Astrocyte (in vitro differentiated cells and primary cell): ENCODE measurements at regions not wholly inside any gene's neighbourhood (a gene's known extent, or its start where the extent isn't known, plus 50 kb on each side); places are given as distances from the start of the nearest gene placed in this dataset.

ENCODE experiments used
- DNase-seq: peaks from one replicate; pipeline ENCODE4 v3.0.0-alpha.2; 2010; ENCODE audit warnings: low read depth
- FAIRE-seq: peaks from 2 replicates; lab custom pipeline; 2011; peaks lifted over from hg19 to GRCh38; lab: Jason Lieb, UNC
- H2AFZ ChIP-seq: 2 replicates; pipeline ENCODE4 v1.6.0; 2012; ENCODE audit warnings: low read depth, low read length, inconsistent platforms
- H3K27ac ChIP-seq: 2 replicates; pipeline ENCODE4 v1.5.1; 2011; ENCODE audit warnings: low read depth, low read length, inconsistent platforms
- H3K27me3 ChIP-seq: 2 replicates; pipeline ENCODE4 v1.6.0; 2011; ENCODE audit warnings: low read length, inconsistent platforms; ENCODE audit not compliant: insufficient read depth
- H3K36me3 ChIP-seq: 2 replicates; pipeline ENCODE4 v1.5.1; 2011; ENCODE audit warnings: low read length, inconsistent platforms; ENCODE audit not compliant: insufficient read depth
- H3K4me1 ChIP-seq: 2 replicates; pipeline ENCODE4 v1.5.1; 2011; ENCODE audit warnings: low read length, inconsistent platforms; ENCODE audit not compliant: insufficient read depth
- H3K4me2 ChIP-seq: 2 replicates; pipeline ENCODE4 v1.6.0; 2012; ENCODE audit warnings: low read length, inconsistent platforms
- H3K4me3 ChIP-seq: 2 replicates; pipeline ENCODE4 v1.5.1; 2011; ENCODE audit warnings: low read depth, mild to moderate bottlenecking, low read length, inconsistent platforms; ENCODE audit not compliant: insufficient read depth
- H3K79me2 ChIP-seq: 2 replicates; pipeline ENCODE4 v1.6.0; 2012; ENCODE audit warnings: mild to moderate bottlenecking, low read length, inconsistent platforms; ENCODE audit not compliant: insufficient read depth
- H3K9ac ChIP-seq: 2 replicates; pipeline ENCODE4 v1.6.0; 2012; ENCODE audit warnings: mild to moderate bottlenecking, low read length, inconsistent platforms
- H3K9me3 ChIP-seq: 2 replicates; pipeline ENCODE4 v1.5.1; 2012; ENCODE audit warnings: low read depth, mild to moderate bottlenecking, low read length, inconsistent platforms; ENCODE audit not compliant: insufficient read depth
- H4K20me1 ChIP-seq: 2 replicates; pipeline ENCODE4 v1.6.0; 2012; ENCODE audit warnings: low read length, inconsistent platforms; ENCODE audit not compliant: insufficient read depth
- H3K27ac Mint-ChIP-seq: one replicate; pipeline ENCODE4 v1.8.0; 2021; ENCODE audit warnings: mild to moderate bottlenecking, mixed read lengths; ENCODE audit not compliant: unreplicated experiment
- H3K27me3 Mint-ChIP-seq: one replicate; pipeline ENCODE4 v1.8.0; 2021; ENCODE audit warnings: low read depth, mixed read lengths; ENCODE audit not compliant: unreplicated experiment
- H3K36me3 Mint-ChIP-seq: one replicate; pipeline ENCODE4 v1.8.0; 2021; ENCODE audit warnings: low read depth, mixed read lengths; ENCODE audit not compliant: unreplicated experiment
- H3K4me1 Mint-ChIP-seq: one replicate; pipeline ENCODE4 v1.8.0; 2021; ENCODE audit warnings: low read depth, mixed read lengths; ENCODE audit not compliant: unreplicated experiment
- H3K4me3 Mint-ChIP-seq: one replicate; pipeline ENCODE4 v1.8.0; 2021; ENCODE audit warnings: mild to moderate bottlenecking, moderate library complexity, mixed read lengths; ENCODE audit not compliant: unreplicated experiment
- H3K9me3 Mint-ChIP-seq: one replicate; pipeline ENCODE4 v1.8.0; 2021; ENCODE audit warnings: mild to moderate bottlenecking, mixed read lengths; ENCODE audit not compliant: unreplicated experiment
- EZH2 ChIP-seq: IDR thresholded peaks from 2 replicates; pipeline ENCODE4 v1.6.1; 2012; ENCODE audit warnings: mild to moderate bottlenecking, low read length, inconsistent platforms; ENCODE audit not compliant: insufficient read depth
- TF ChIP-seq, protein P1 (sequence below): IDR thresholded peaks from 2 replicates; pipeline ENCODE4 v1.5.1; 2011; ENCODE audit warnings: low read depth, mild to moderate bottlenecking, inconsistent platforms, low read length, moderate library complexity; ENCODE audit not compliant: insufficient read depth

DNA sequence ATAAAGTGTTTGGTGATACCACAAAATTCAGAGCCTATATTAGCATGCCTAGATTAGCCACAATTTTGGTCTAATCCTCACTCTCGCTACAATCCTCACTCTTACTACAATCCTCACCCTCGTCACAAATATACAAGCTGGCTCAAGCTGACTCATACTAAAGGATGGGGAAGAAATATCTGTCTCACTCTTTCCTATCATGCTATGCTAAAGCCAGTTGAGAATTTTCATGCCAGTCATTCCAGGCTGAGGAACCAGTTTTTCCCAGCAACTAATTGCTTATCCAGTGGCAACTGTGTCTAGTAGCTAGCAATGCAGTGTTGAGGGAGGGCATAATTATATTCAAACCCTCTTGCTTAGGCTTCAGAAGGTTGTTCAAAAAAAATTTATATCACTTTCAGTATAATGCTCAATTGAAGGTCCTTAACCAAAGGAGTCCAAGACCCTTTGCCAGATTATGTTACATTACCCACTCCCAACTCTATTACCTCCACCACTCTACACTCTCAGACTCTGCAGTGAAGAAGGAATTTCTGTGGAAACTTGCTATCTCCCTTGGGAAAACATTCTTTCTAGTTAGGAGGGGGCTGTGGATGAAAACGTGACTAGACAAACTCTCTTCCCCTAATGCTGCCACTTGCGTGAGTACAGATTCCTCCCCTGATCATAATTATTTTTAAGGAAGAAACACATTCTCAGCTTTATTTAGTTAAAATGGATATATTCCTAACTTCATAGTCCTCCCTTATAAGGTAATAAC, 810.3 kb upstream of the ACO1 start:
- Histone ChIP-seq H4K20me1 (no peaks in the 10 kb centered on the region), H3K9ac (no peak overlapping the region), H3K27ac (peak overlapping the region; percentile 37), H3K36me3 (no peaks in the 10 kb centered on the region), H3K4me2 (no peak overlapping the region), H3K27me3 (no peaks in the 10 kb centered on the region), H2AFZ (no peak overlapping the region), H3K4me3 (no peak overlapping the region), H3K4me1 (peaks cover 7% of the 10 kb centered on the region), H3K79me2 (no peaks in the 10 kb centered on the region), H3K9me3 (no peaks in the 10 kb centered on the region)
- TF ChIP-seq EZH2 = no peak
- TF ChIP-seq, protein P1, sequence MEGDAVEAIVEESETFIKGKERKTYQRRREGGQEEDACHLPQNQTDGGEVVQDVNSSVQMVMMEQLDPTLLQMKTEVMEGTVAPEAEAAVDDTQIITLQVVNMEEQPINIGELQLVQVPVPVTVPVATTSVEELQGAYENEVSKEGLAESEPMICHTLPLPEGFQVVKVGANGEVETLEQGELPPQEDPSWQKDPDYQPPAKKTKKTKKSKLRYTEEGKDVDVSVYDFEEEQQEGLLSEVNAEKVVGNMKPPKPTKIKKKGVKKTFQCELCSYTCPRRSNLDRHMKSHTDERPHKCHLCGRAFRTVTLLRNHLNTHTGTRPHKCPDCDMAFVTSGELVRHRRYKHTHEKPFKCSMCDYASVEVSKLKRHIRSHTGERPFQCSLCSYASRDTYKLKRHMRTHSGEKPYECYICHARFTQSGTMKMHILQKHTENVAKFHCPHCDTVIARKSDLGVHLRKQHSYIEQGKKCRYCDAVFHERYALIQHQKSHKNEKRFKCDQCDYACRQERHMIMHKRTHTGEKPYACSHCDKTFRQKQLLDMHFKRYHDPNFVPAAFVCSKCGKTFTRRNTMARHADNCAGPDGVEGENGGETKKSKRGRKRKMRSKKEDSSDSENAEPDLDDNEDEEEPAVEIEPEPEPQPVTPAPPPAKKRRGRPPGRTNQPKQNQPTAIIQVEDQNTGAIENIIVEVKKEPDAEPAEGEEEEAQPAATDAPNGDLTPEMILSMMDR = no peak
- DNase-seq (peak; percentile 26), FAIRE-seq (no peak)
- H3K36me3 Mint-ChIP-seq = no peaks in the 10 kb centered on the region
- peaks cover 28% of the 10 kb centered on the region for H3K4me1 Mint-ChIP-seq
- H3K4me3 Mint-ChIP-seq = no peak overlapping the region
- H3K9me3 Mint-ChIP-seq = peaks cover 2% of the 10 kb centered on the region
- no peaks in the 10 kb centered on the region for H3K27me3 Mint-ChIP-seq
- H3K27ac Mint-ChIP-seq = peak overlapping the region; percentile 84

- Mint-ChIP-seq H3K27me3 (no peaks in the 10 kb centered on the region), H3K9me3 (no peaks in the 10 kb centered on the region), H3K4me3 (no peak overlapping the region), H3K4me1 (peaks cover 7% of the 10 kb centered on the region), H3K27ac (no peak overlapping the region), H3K36me3 (no peaks in the 10 kb centered on the region)
- Histone ChIP-seq H3K79me2 (no peaks in the 10 kb centered on the region), H3K27me3 (no peaks in the 10 kb centered on the region), H3K4me2 (no peak overlapping the region), H3K9me3 (no peaks in the 10 kb centered on the region), H3K9ac (no peak overlapping the region), H3K27ac (no peak overlapping the region), H4K20me1 (no peaks in the 10 kb centered on the region), H2AFZ (no peak overlapping the region), H3K4me1 (no peaks in the 10 kb centered on the region), H3K4me3 (no peak overlapping the region), H3K36me3 (no peaks in the 10 kb centered on the region)
- FAIRE-seq (no peak), DNase-seq (no peak)
- no peak for TF ChIP-seq EZH2
- TF ChIP-seq, protein P1 = no peak
Measured at GRCh38 chr9:31582071-31582470, 802.4 kb upstream of the ACO1 start.

GRCh38 chr9:31582561-31582960, 801.9 kb upstream of the ACO1 start:
- Histone ChIP-seq H3K4me3 (no peak overlapping the region), H3K36me3 (no peaks in the 10 kb centered on the region), H2AFZ (no peak overlapping the region), H3K79me2 (no peaks in the 10 kb centered on the region), H3K4me1 (no peaks in the 10 kb centered on the region), H3K9me3 (no peaks in the 10 kb centered on the region), H3K27ac (no peak overlapping the region), H3K4me2 (no peak overlapping the region), H3K27me3 (no peaks in the 10 kb centered on the region), H4K20me1 (no peaks in the 10 kb centered on the region), H3K9ac (no peak overlapping the region)
- Mint-ChIP-seq H3K4me1 (peaks cover 7% of the 10 kb centered on the region), H3K27me3 (no peaks in the 10 kb centered on the region), H3K27ac (no peak overlapping the region), H3K9me3 (no peaks in the 10 kb centered on the region), H3K4me3 (no peak overlapping the region), H3K36me3 (no peaks in the 10 kb centered on the region)
- FAIRE-seq (no peak), DNase-seq (no peak)
- TF ChIP-seq, protein P1 = no peak
- no peak for TF ChIP-seq EZH2
